ENCODE measurements at regions not wholly inside any gene's neighbourhood (a gene's known extent, or its start where the extent isn't known, plus 50 kb on each side); places are given as distances from the start of the nearest gene placed in this dataset.

DNA sequence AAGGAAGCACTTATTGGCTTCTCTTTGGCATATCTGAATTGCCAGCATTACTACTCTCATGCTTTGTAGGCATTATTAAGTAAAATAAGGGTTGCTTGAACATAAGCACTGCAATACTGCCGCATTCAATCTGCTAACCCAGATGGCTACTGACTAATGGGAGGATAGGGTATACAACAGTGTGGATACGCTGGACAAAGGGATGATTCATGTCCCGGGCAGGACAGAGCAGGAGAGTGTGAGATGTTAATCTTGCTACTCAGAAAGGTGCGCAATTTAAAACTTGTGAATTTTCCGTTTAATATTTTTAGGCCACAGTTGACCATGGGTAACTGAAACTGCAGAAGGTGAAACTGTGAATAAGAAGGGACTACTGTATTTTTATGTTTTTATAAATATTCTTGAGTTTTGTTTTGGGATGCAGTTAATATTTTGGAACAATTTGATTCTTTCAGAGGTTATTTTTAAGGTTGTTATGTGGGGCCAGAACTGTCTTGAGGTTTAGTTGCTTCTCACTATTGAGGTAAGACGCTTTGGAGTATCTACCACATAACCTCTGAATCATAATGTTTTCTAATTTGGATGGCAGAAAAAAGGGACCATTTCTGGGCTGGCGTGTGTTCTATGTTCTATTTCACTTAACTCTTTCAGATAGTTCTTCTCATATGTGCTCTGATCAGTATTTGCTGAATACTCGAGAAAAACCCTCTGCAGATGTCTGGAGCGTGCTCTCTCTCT is 75.7 kb upstream of the SYPL1 start:
- ChIA-PET CTCF (interaction anchor here (1.2 kb wide), 1 partner anchor 11 kb away, joined by 4 read pairs; no protein-coding TSS in a partner anchor), POLR2A (no interaction called here)
- Mint-ChIP-seq H3K4me3 (no peak overlapping the region), H3K27ac (no peak overlapping the region), H3K27me3 (ENCODE audit: low read depth) (no peaks in the 10 kb centered on the region), H3K4me1 (no peaks in the 10 kb centered on the region), H3K9me3 (peaks cover 7% of the 10 kb centered on the region), H3K36me3 (no peaks in the 10 kb centered on the region)
- no peak for ATAC-seq
- TF ChIP-seq E2F5 (CRISPR knock-in tag; IDR thresholded peaks at IDR 0.05) (no peak), MXD4 (CRISPR knock-in tag; IDR thresholded peaks at IDR 0.05; ENCODE audit: borderline replicate concordance) (no peak), NFE2L1 (CRISPR knock-in tag; IDR thresholded peaks at IDR 0.05) (no peak), JAZF1 (CRISPR knock-in tag; IDR thresholded peaks at IDR 0.05) (no peak), ZNF121 (CRISPR knock-in tag; IDR thresholded peaks at IDR 0.05) (no peak), ZNF138 (CRISPR knock-in tag; conservative IDR thresholded peaks at IDR 0.05) (no peak), GRHL2 (CRISPR knock-in tag; IDR thresholded peaks at IDR 0.05; ENCODE audit: insufficient replicate concordance, severe bottlenecking) (no peak), USF2 (CRISPR knock-in tag; IDR thresholded peaks at IDR 0.05) (no peak), OVOL2 (CRISPR knock-in tag; IDR thresholded peaks at IDR 0.05; ENCODE audit: borderline replicate concordance) (no peak), CBFB (CRISPR knock-in tag; IDR thresholded peaks at IDR 0.05; ENCODE audit: low read depth) (no peak), MAX (CRISPR knock-in tag; IDR thresholded peaks at IDR 0.05) (no peak), NFYB (CRISPR knock-in tag; conservative IDR thresholded peaks at IDR 0.05; ENCODE audit: low read depth) (no peak), FOXP1 (CRISPR knock-in tag; IDR thresholded peaks at IDR 0.05; ENCODE audit: borderline replicate concordance) (no peak)
- TF ChIP-seq, protein P1, sequence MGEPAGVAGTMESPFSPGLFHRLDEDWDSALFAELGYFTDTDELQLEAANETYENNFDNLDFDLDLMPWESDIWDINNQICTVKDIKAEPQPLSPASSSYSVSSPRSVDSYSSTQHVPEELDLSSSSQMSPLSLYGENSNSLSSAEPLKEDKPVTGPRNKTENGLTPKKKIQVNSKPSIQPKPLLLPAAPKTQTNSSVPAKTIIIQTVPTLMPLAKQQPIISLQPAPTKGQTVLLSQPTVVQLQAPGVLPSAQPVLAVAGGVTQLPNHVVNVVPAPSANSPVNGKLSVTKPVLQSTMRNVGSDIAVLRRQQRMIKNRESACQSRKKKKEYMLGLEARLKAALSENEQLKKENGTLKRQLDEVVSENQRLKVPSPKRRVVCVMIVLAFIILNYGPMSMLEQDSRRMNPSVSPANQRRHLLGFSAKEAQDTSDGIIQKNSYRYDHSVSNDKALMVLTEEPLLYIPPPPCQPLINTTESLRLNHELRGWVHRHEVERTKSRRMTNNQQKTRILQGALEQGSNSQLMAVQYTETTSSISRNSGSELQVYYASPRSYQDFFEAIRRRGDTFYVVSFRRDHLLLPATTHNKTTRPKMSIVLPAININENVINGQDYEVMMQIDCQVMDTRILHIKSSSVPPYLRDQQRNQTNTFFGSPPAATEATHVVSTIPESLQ (CRISPR knock-in tag; IDR thresholded peaks at IDR 0.05): no peak
- no peak for DNase-seq (ENCODE audit: low spot score)

GRCh38 chr7:106185719-106186118 is 73.6 kb upstream of the SYPL1 start:
- Mint-ChIP-seq H3K27ac (no peak overlapping the region), H3K27me3 (ENCODE audit: low read depth) (no peaks in the 10 kb centered on the region), H3K9me3 (peaks cover 6% of the 10 kb centered on the region), H3K4me1 (peaks cover 3% of the 10 kb centered on the region; the same call in 1 of the 2 replicates), H3K36me3 (no peaks in the 10 kb centered on the region), H3K4me3 (no peak overlapping the region)
- no peak for ATAC-seq
- CTCF ChIA-PET: interaction anchor here (1.9 kb wide), 1 partner anchor 9 kb away, joined by 10 read pairs; no protein-coding TSS in a partner anchor
- POLR2A ChIA-PET: no interaction called here
- DNase-seq (ENCODE audit: low spot score): no peak
- TF ChIP-seq JAZF1 (CRISPR knock-in tag; IDR thresholded peaks at IDR 0.05) (no peak), NR1H2 (CRISPR knock-in tag; IDR thresholded peaks at IDR 0.05) (no peak), OVOL2 (CRISPR knock-in tag; IDR thresholded peaks at IDR 0.05; ENCODE audit: borderline replicate concordance) (no peak), NFE2L1 (CRISPR knock-in tag; IDR thresholded peaks at IDR 0.05) (no peak), SMAD3 (CRISPR knock-in tag; IDR thresholded peaks at IDR 0.05; ENCODE audit: borderline replicate concordance) (no peak), FOXP4 (CRISPR knock-in tag; IDR thresholded peaks at IDR 0.05) (no peak), ELF4 (CRISPR knock-in tag; IDR thresholded peaks at IDR 0.05; ENCODE audit: low read depth) (no peak), SMAD4 (CRISPR knock-in tag; IDR thresholded peaks at IDR 0.05) (no peak), NR2C2 (CRISPR knock-in tag; IDR thresholded peaks at IDR 0.05) (no peak), KAT7 (CRISPR knock-in tag; IDR thresholded peaks at IDR 0.05; ENCODE audit: borderline replicate concordance) (no peak)
- TF ChIP-seq, protein P2, sequence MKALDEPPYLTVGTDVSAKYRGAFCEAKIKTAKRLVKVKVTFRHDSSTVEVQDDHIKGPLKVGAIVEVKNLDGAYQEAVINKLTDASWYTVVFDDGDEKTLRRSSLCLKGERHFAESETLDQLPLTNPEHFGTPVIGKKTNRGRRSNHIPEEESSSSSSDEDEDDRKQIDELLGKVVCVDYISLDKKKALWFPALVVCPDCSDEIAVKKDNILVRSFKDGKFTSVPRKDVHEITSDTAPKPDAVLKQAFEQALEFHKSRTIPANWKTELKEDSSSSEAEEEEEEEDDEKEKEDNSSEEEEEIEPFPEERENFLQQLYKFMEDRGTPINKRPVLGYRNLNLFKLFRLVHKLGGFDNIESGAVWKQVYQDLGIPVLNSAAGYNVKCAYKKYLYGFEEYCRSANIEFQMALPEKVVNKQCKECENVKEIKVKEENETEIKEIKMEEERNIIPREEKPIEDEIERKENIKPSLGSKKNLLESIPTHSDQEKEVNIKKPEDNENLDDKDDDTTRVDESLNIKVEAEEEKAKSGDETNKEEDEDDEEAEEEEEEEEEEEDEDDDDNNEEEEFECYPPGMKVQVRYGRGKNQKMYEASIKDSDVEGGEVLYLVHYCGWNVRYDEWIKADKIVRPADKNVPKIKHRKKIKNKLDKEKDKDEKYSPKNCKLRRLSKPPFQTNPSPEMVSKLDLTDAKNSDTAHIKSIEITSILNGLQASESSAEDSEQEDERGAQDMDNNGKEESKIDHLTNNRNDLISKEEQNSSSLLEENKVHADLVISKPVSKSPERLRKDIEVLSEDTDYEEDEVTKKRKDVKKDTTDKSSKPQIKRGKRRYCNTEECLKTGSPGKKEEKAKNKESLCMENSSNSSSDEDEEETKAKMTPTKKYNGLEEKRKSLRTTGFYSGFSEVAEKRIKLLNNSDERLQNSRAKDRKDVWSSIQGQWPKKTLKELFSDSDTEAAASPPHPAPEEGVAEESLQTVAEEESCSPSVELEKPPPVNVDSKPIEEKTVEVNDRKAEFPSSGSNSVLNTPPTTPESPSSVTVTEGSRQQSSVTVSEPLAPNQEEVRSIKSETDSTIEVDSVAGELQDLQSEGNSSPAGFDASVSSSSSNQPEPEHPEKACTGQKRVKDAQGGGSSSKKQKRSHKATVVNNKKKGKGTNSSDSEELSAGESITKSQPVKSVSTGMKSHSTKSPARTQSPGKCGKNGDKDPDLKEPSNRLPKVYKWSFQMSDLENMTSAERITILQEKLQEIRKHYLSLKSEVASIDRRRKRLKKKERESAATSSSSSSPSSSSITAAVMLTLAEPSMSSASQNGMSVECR (CRISPR knock-in tag; IDR thresholded peaks at IDR 0.05; ENCODE audit: borderline replicate concordance): no peak
- TF ChIP-seq, protein P3, sequence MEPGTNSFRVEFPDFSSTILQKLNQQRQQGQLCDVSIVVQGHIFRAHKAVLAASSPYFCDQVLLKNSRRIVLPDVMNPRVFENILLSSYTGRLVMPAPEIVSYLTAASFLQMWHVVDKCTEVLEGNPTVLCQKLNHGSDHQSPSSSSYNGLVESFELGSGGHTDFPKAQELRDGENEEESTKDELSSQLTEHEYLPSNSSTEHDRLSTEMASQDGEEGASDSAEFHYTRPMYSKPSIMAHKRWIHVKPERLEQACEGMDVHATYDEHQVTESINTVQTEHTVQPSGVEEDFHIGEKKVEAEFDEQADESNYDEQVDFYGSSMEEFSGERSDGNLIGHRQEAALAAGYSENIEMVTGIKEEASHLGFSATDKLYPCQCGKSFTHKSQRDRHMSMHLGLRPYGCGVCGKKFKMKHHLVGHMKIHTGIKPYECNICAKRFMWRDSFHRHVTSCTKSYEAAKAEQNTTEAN (CRISPR knock-in tag; IDR thresholded peaks at IDR 0.05): no peak

All from WTC11 (cell line).